ENCODE measurements at regions not wholly inside any gene's neighbourhood (a gene's known extent, or its start where the extent isn't known, plus 50 kb on each side); places are given as distances from the start of the nearest gene placed in this dataset.

- H3K4me3 ChIP-seq (ENCODE audit: low read depth, low read length), result no peak overlapping the region
- DNase-seq (ENCODE audit: low read depth), result no peak
- no peak for TF ChIP-seq POLR2A (IDR thresholded peaks at IDR 0.05; ENCODE audit: extremely low read depth, insufficient read length)
- TF ChIP-seq MAX (IDR thresholded peaks at IDR 0.05; ENCODE audit: low read depth, low read length), result no peak
Observed at GRCh38 chr2:121038031-121038430, 247.0 kb downstream of the TFCP2L1 start.

- no peak for DNase-seq (ENCODE audit: low read depth)
- TF ChIP-seq MYC (IDR thresholded peaks at IDR 0.05; ENCODE audit: low read depth, low read length) (no peak), POLR2A (IDR thresholded peaks at IDR 0.05; ENCODE audit: extremely low read depth, insufficient read length) (no peak), CTCF (IDR thresholded peaks at IDR 0.05; ENCODE audit: low read depth, low read length) (no peak)
- H3K4me3 ChIP-seq (ENCODE audit: low read depth, low read length), result no peak overlapping the region
Observed at GRCh38 chr2:121038431-121038830, 246.6 kb downstream of the TFCP2L1 start.

GRCh38 chr2:121038891-121039616, 245.9 kb downstream of the TFCP2L1 start:
- TF ChIP-seq MYC (IDR thresholded peaks at IDR 0.05; ENCODE audit: low read depth, low read length) (no peak), POLR2A (IDR thresholded peaks at IDR 0.05; ENCODE audit: extremely low read depth, insufficient read length) (no peak)
- DNase-seq (ENCODE audit: low read depth), result no peak

GRCh38 chr2:121039679-121040078, 245.3 kb downstream of the TFCP2L1 start:
- no peak for DNase-seq (ENCODE audit: low read depth)
- no peak overlapping the region for H3K4me3 ChIP-seq (ENCODE audit: low read depth, low read length)
- TF ChIP-seq MYC (IDR thresholded peaks at IDR 0.05; ENCODE audit: low read depth, low read length) (no peak), CTCF (IDR thresholded peaks at IDR 0.05; ENCODE audit: low read depth, low read length) (no peak), POLR2A (IDR thresholded peaks at IDR 0.05; ENCODE audit: extremely low read depth, insufficient read length) (no peak), MAX (IDR thresholded peaks at IDR 0.05; ENCODE audit: low read depth, low read length) (no peak)

More at GRCh38 chr2:121038891-121039616, 245.9 kb downstream of the TFCP2L1 start:
- no peak overlapping the region for H3K4me3 ChIP-seq (ENCODE audit: low read depth, low read length)

GRCh38 chr2:121041516-121041915, 243.5 kb downstream of the TFCP2L1 start:
- TF ChIP-seq MAX (IDR thresholded peaks at IDR 0.05; ENCODE audit: low read depth, low read length) (no peak), POLR2A (IDR thresholded peaks at IDR 0.05; ENCODE audit: extremely low read depth, insufficient read length) (no peak), CTCF (IDR thresholded peaks at IDR 0.05; ENCODE audit: low read depth, low read length) (no peak), MYC (IDR thresholded peaks at IDR 0.05; ENCODE audit: low read depth, low read length) (no peak)
- no peak for DNase-seq (ENCODE audit: low read depth)
- no peak overlapping the region for H3K4me3 ChIP-seq (ENCODE audit: low read depth, low read length)

GRCh38 chr2:121043061-121043826, 241.8 kb downstream of the TFCP2L1 start:
- no peak for DNase-seq (ENCODE audit: low read depth)
- no peak overlapping the region for H3K4me3 ChIP-seq (ENCODE audit: low read depth, low read length)
- TF ChIP-seq MYC (IDR thresholded peaks at IDR 0.05; ENCODE audit: low read depth, low read length) (no peak), MAX (IDR thresholded peaks at IDR 0.05; ENCODE audit: low read depth, low read length) (no peak), POLR2A (IDR thresholded peaks at IDR 0.05; ENCODE audit: extremely low read depth, insufficient read length) (no peak), CTCF (IDR thresholded peaks at IDR 0.05; ENCODE audit: low read depth, low read length) (no peak)

All from NB4 (cell line).